OCI-LY7 (cell line): ENCODE measurements at regions not wholly inside any gene's neighbourhood (a gene's known extent, or its start where the extent isn't known, plus 50 kb on each side); places are given as distances from the start of the nearest gene placed in this dataset.

ENCODE experiments used
- BruUV-seq: library from RNA; stranded (reverse); fragments of 400-500 nt; replicated peaks from 2 replicates; lab custom pipeline; 2021; lab: Mats Ljungman, UMichigan
- CTCF ChIA-PET: fragments of 300-600 bp; sonication (Branson Sonifier 250); formaldehyde crosslinking; loops from one replicate; lab custom pipeline; 2022; ENCODE audit warnings: antibody characterized with exemption; ENCODE audit not compliant: unreplicated experiment; lab: Charles Lee
- POLR2A ChIA-PET: fragments of 300-600 bp; sonication (Branson Sonifier 250); formaldehyde crosslinking; loops from one replicate; lab custom pipeline; 2022; ENCODE audit warnings: antibody characterized with exemption; lab: Charles Lee
- DNase-seq: peaks from one replicate; pipeline ENCODE4 v3.0.0-alpha.2; 2015; ENCODE audit warnings: low spot score
- H2AFZ ChIP-seq: fragments of 200-600 bp; sonication (generic), shearing (Covaris generic); 2 replicates; pipeline ENCODE4 v1.6.1; 2014; ENCODE audit warnings: mild to moderate bottlenecking, antibody characterized with exemption, low read length, moderate library complexity
- H3K27ac ChIP-seq: fragments of 200-600 bp; sonication (generic); 2 replicates; pipeline ENCODE4 v1.5.1; 2014; ENCODE audit warnings: mixed run types, low read depth, mild to moderate bottlenecking, moderate library complexity, low read length, inconsistent platforms; ENCODE audit not compliant: poor library complexity, severe bottlenecking
- H3K36me3 ChIP-seq: fragments of 200-600 bp; sonication (generic); 2 replicates; pipeline ENCODE4 v1.6.1; 2014; ENCODE audit warnings: mild to moderate bottlenecking, antibody characterized with exemption, low read length, moderate library complexity, mixed read lengths; ENCODE audit not compliant: insufficient read depth
- H3K4me1 ChIP-seq: fragments of 200-600 bp; sonication (generic); 2 replicates; pipeline ENCODE4 v1.5.1; 2014; ENCODE audit warnings: mild to moderate bottlenecking, low read length; ENCODE audit not compliant: insufficient read depth, poor library complexity, severe bottlenecking
- H3K4me2 ChIP-seq: fragments of 200-600 bp; sonication (generic); 2 replicates; pipeline ENCODE4 v1.6.1; 2014; ENCODE audit warnings: mild to moderate bottlenecking, low read length
- H3K4me3 ChIP-seq: fragments of 200-600 bp; sonication (generic); 2 replicates; pipeline ENCODE4 v1.5.1; 2014; ENCODE audit warnings: mild to moderate bottlenecking, low read depth, low read length; ENCODE audit not compliant: poor library complexity, severe bottlenecking
- H3K79me2 ChIP-seq: fragments of 200-600 bp; sonication (generic); 2 replicates; pipeline ENCODE4 v1.6.1; 2016; ENCODE audit warnings: low read depth, mild to moderate bottlenecking, low read length, moderate library complexity, mixed read lengths; ENCODE audit not compliant: insufficient read depth
- H3K9me2 ChIP-seq: fragments of 200-600 bp; sonication (generic); 2 replicates; pipeline ENCODE4 v1.6.1; 2016; ENCODE audit warnings: mild to moderate bottlenecking, low read length, mixed read lengths; ENCODE audit not compliant: insufficient read depth
- H3K9me3 ChIP-seq: fragments of 200-600 bp; sonication (generic); 2 replicates; pipeline ENCODE4 v1.6.1; 2014; ENCODE audit warnings: mild to moderate bottlenecking, mixed run types, low read length, mixed read lengths
- H4K20me1 ChIP-seq: fragments of 200-600 bp; sonication (generic); 2 replicates; pipeline ENCODE4 v1.6.1; 2014; ENCODE audit warnings: mild to moderate bottlenecking, antibody characterized with exemption, low read length, moderate library complexity, mixed read lengths; ENCODE audit not compliant: insufficient read depth
- CTCF ChIP-seq: fragments of 200-600 bp; sonication (generic); conservative IDR thresholded peaks from 2 replicates; pipeline ENCODE4 v1.5.1; 2014; ENCODE audit warnings: mild to moderate bottlenecking, antibody characterized with exemption, low read length, moderate library complexity, mixed read lengths
- EZH2phosphoT487 ChIP-seq: fragments of 200-600 bp; sonication (generic); IDR thresholded peaks from 2 replicates; pipeline ENCODE4 v1.6.1; 2018; ENCODE audit warnings: low read depth, borderline replicate concordance, mild to moderate bottlenecking, mixed run types, antibody characterized with exemption, low read length, moderate library complexity, mixed read lengths
- intact Hi-C: fragments of 100-400 bp; cut with micrococcal nuclease; formaldehyde crosslinking; loops from one replicate; pipeline ENCODE4 v1.10.0; 2022; ENCODE audit not compliant: unreplicated experiment

- BruUV-seq: no TSS peak
- H4K20me1 ChIP-seq: no peaks in the 10 kb centered on the region
- no peak overlapping the region for H2AFZ ChIP-seq
- no peaks in the 10 kb centered on the region for H3K9me2 ChIP-seq
- no peak overlapping the region for H3K27ac ChIP-seq
- no peaks in the 10 kb centered on the region for H3K79me2 ChIP-seq
- no peaks in the 10 kb centered on the region for H3K9me3 ChIP-seq
- H3K4me2 ChIP-seq: no peak overlapping the region
- ChIA-PET CTCF (no interaction called here), POLR2A (no interaction called here)
- DNase-seq: no peak
- H3K4me3 ChIP-seq: no peak overlapping the region
- no peak for TF ChIP-seq EZH2phosphoT487
- no peak for TF ChIP-seq CTCF
- no peaks in the 10 kb centered on the region for H3K4me1 ChIP-seq
- no peaks in the 10 kb centered on the region for H3K36me3 ChIP-seq
- intact Hi-C loops: no loop called here
Measured at GRCh38 chr7:41891950-41892349, 189.1 kb upstream of the INHBA start.

- no peaks in the 10 kb centered on the region for H3K9me3 ChIP-seq
- no peaks in the 10 kb centered on the region for H3K36me3 ChIP-seq
- H3K4me1 ChIP-seq: no peaks in the 10 kb centered on the region
- no peak overlapping the region for H2AFZ ChIP-seq
- intact Hi-C loops: no loop called here
- H3K4me2 ChIP-seq: no peak overlapping the region
- ChIA-PET POLR2A (no interaction called here), CTCF (no interaction called here)
- H3K79me2 ChIP-seq: no peaks in the 10 kb centered on the region
- no TSS peak for BruUV-seq
- H4K20me1 ChIP-seq: no peaks in the 10 kb centered on the region
- no peak for DNase-seq
- no peak overlapping the region for H3K4me3 ChIP-seq
- no peaks in the 10 kb centered on the region for H3K9me2 ChIP-seq
- TF ChIP-seq CTCF (no peak), EZH2phosphoT487 (no peak)
- no peak overlapping the region for H3K27ac ChIP-seq
Measured at GRCh38 chr7:41890631-41891274, 187.9 kb upstream of the INHBA start.

GRCh38 chr7:41889472-41889871, 186.6 kb upstream of the INHBA start:
- intact Hi-C loops: no loop called here
- H3K4me1 ChIP-seq: no peaks in the 10 kb centered on the region
- TF ChIP-seq CTCF (no peak), EZH2phosphoT487 (no peak)
- no peak overlapping the region for H2AFZ ChIP-seq
- ChIA-PET POLR2A (no interaction called here), CTCF (no interaction called here)
- DNase-seq: no peak
- H3K79me2 ChIP-seq: no peaks in the 10 kb centered on the region
- no peaks in the 10 kb centered on the region for H3K36me3 ChIP-seq
- H3K27ac ChIP-seq: no peak overlapping the region
- BruUV-seq: no TSS peak
- no peaks in the 10 kb centered on the region for H3K9me2 ChIP-seq
- H3K4me2 ChIP-seq: no peak overlapping the region
- H3K4me3 ChIP-seq: no peak overlapping the region
- H3K9me3 ChIP-seq: no peaks in the 10 kb centered on the region
- H4K20me1 ChIP-seq: no peaks in the 10 kb centered on the region
